ENCODE measurements at regions not wholly inside any gene's neighbourhood (a gene's known extent, or its start where the extent isn't known, plus 50 kb on each side); places are given as distances from the start of the nearest gene placed in this dataset.
"Not testable (repeated sequence)": the region's sequence is repeated elsewhere in the genome, so short reads cannot be mapped to it uniquely, and the experiment has no call there.

GRCh38 chr17:22145605-22146178 is 453.4 kb downstream of the KCNJ18 start:
- TF ChIP-seq POLR2AphosphoS5 (IDR thresholded peaks at IDR 0.05): no peak
- no peak for TF ChIP-seq POLR2A (IDR thresholded peaks at IDR 0.05)
- TF ChIP-seq CTCF (IDR thresholded peaks at IDR 0.05): no peak
- DNase-seq (ENCODE audit: low spot score): no peak
- Histone ChIP-seq H3K27ac (no peak overlapping the region), H3K9me3 (no peaks in the 10 kb centered on the region), H3K4me1 (replicated peaks) (no peaks in the 10 kb centered on the region), H3K4me3 (no peak overlapping the region), H3K27me3 (replicated peaks; ENCODE audit: insufficient read depth) (no peaks in the 10 kb centered on the region), H3K36me3 (no peaks in the 10 kb centered on the region)
- 72% methylated on average over 13 of the region's 13 CpGs for WGBS
- intact Hi-C loops (cut with DNase I): no loop called here

GRCh38 chr17:22158364-22158763 is 466.0 kb downstream of the KCNJ18 start:
- no peak for DNase-seq (ENCODE audit: low spot score)
- H3K27ac ChIP-seq: no peak overlapping the region
- no peaks in the 10 kb centered on the region for H3K4me1 ChIP-seq (replicated peaks)
- TF ChIP-seq POLR2AphosphoS5 (IDR thresholded peaks at IDR 0.05) (no peak), CTCF (IDR thresholded peaks at IDR 0.05) (no peak), POLR2A (IDR thresholded peaks at IDR 0.05) (no peak)
- no peak overlapping the region for H3K4me3 ChIP-seq
- 56% methylated on average over 1 of the region's 1 CpG for WGBS
- H3K36me3 ChIP-seq: no peaks in the 10 kb centered on the region
- no peaks in the 10 kb centered on the region for H3K9me3 ChIP-seq
- H3K27me3 ChIP-seq (replicated peaks; ENCODE audit: insufficient read depth): no peaks in the 10 kb centered on the region
- intact Hi-C loops (cut with DNase I): no loop called here

- TF ChIP-seq CTCF (IDR thresholded peaks at IDR 0.05): no peak
- no peak for TF ChIP-seq POLR2A (IDR thresholded peaks at IDR 0.05)
- TF ChIP-seq POLR2AphosphoS5 (IDR thresholded peaks at IDR 0.05): no peak
Measured at GRCh38 chr17:22161376-22161775, 469.1 kb downstream of the KCNJ18 start.

GRCh38 chr17:22171631-22172030 is 479.3 kb downstream of the KCNJ18 start:
- WGBS: 39% methylated on average over 7 of the region's 7 CpGs
- Histone ChIP-seq H3K4me3 (no peak overlapping the region), H3K27ac (no peak overlapping the region), H3K27me3 (replicated peaks; ENCODE audit: insufficient read depth) (no peaks in the 10 kb centered on the region), H3K36me3 (no peaks in the 10 kb centered on the region), H3K9me3 (no peaks in the 10 kb centered on the region), H3K4me1 (replicated peaks) (no peaks in the 10 kb centered on the region)
- intact Hi-C loops (cut with DNase I): no loop called here
- DNase-seq (ENCODE audit: low spot score): no peak
- TF ChIP-seq POLR2AphosphoS5 (IDR thresholded peaks at IDR 0.05): no peak
- TF ChIP-seq CTCF (IDR thresholded peaks at IDR 0.05): no peak
- TF ChIP-seq POLR2A (IDR thresholded peaks at IDR 0.05): no peak

More at GRCh38 chr17:22161376-22161775, 469.1 kb downstream of the KCNJ18 start:
- intact Hi-C loops (cut with DNase I): no loop called here
- Histone ChIP-seq H3K9me3 (no peaks in the 10 kb centered on the region), H3K36me3 (no peaks in the 10 kb centered on the region), H3K27ac (no peak overlapping the region), H3K27me3 (replicated peaks; ENCODE audit: insufficient read depth) (no peaks in the 10 kb centered on the region), H3K4me1 (replicated peaks) (no peaks in the 10 kb centered on the region), H3K4me3 (no peak overlapping the region)
- WGBS: 87% methylated on average over 7 of the region's 7 CpGs
- DNase-seq (ENCODE audit: low spot score): no peak

- Histone ChIP-seq H3K36me3 (no peaks in the 10 kb centered on the region), H3K9me3 (no peaks in the 10 kb centered on the region), H3K27me3 (replicated peaks; ENCODE audit: insufficient read depth) (no peaks in the 10 kb centered on the region), H3K4me3 (no peak overlapping the region), H3K4me1 (replicated peaks) (no peaks in the 10 kb centered on the region), H3K27ac (no peak overlapping the region)
- DNase-seq (ENCODE audit: low spot score): no peak
- intact Hi-C loops (cut with DNase I): no loop called here
- WGBS: 66% methylated on average over 2 of the region's 2 CpGs
- no peak for TF ChIP-seq POLR2A (IDR thresholded peaks at IDR 0.05)
Measured at GRCh38 chr17:22193113-22193512, 500.8 kb downstream of the KCNJ18 start.

GRCh38 chr17:22200187-22200586 is 507.9 kb downstream of the KCNJ18 start:
- WGBS: 89% methylated on average over 2 of the region's 2 CpGs
- H3K36me3 ChIP-seq; DNase-seq (ENCODE audit: low spot score); H3K27me3 ChIP-seq (replicated peaks; ENCODE audit: insufficient read depth); intact Hi-C loops (cut with DNase I); H3K4me1 ChIP-seq (replicated peaks); H3K27ac ChIP-seq; H3K9me3 ChIP-seq; H3K4me3 ChIP-seq: not testable (repeated sequence)
